ENCODE measurements at regions not wholly inside any gene's neighbourhood (a gene's known extent, or its start where the extent isn't known, plus 50 kb on each side); places are given as distances from the start of the nearest gene placed in this dataset.

- TF ChIP-seq CTCF (IDR thresholded peaks at IDR 0.05) (no peak), POLR2A (IDR thresholded peaks at IDR 0.05) (no peak)
Observed at GRCh38 chr4:13047591-13047990, 436.5 kb downstream of the RAB28 start.

Data from tibial nerve (tissue), 3 donors.